ENCODE measurements at regions not wholly inside any gene's neighbourhood (a gene's known extent, or its start where the extent isn't known, plus 50 kb on each side); places are given as distances from the start of the nearest gene placed in this dataset.

GRCh38 chr7:46123-46829, 146.1 kb upstream of the FAM20C start:
- TF ChIP-seq, protein P1, sequence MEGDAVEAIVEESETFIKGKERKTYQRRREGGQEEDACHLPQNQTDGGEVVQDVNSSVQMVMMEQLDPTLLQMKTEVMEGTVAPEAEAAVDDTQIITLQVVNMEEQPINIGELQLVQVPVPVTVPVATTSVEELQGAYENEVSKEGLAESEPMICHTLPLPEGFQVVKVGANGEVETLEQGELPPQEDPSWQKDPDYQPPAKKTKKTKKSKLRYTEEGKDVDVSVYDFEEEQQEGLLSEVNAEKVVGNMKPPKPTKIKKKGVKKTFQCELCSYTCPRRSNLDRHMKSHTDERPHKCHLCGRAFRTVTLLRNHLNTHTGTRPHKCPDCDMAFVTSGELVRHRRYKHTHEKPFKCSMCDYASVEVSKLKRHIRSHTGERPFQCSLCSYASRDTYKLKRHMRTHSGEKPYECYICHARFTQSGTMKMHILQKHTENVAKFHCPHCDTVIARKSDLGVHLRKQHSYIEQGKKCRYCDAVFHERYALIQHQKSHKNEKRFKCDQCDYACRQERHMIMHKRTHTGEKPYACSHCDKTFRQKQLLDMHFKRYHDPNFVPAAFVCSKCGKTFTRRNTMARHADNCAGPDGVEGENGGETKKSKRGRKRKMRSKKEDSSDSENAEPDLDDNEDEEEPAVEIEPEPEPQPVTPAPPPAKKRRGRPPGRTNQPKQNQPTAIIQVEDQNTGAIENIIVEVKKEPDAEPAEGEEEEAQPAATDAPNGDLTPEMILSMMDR (IDR thresholded peaks at IDR 0.05; ENCODE audit: unreplicated experiment), result no peak
- DNase-seq (ENCODE audit: low spot score), result no peak
- no peak overlapping the region for H3K4me3 Mint-ChIP-seq (ENCODE audit: unreplicated experiment)

GRCh38 chr7:46830-47140, 145.6 kb upstream of the FAM20C start:
- Mint-ChIP-seq H3K4me1 (ENCODE audit: unreplicated experiment) (no peaks in the 10 kb centered on the region), H3K9me3 (ENCODE audit: unreplicated experiment) (no peaks in the 10 kb centered on the region), H3K27me3 (ENCODE audit: unreplicated experiment) (peaks cover 3% of the 10 kb centered on the region), H3K36me3 (ENCODE audit: low read depth, unreplicated experiment) (no peaks in the 10 kb centered on the region), H3K4me3 (ENCODE audit: unreplicated experiment) (no peak overlapping the region), H3K27ac (ENCODE audit: unreplicated experiment) (no peak overlapping the region)
- TF ChIP-seq, protein P1 (IDR thresholded peaks at IDR 0.05; ENCODE audit: unreplicated experiment), result no peak
- DNase-seq (ENCODE audit: low spot score), result no peak

More at GRCh38 chr7:46123-46829, 146.1 kb upstream of the FAM20C start:
- Mint-ChIP-seq H3K36me3 (ENCODE audit: low read depth, unreplicated experiment) (no peaks in the 10 kb centered on the region), H3K9me3 (ENCODE audit: unreplicated experiment) (no peaks in the 10 kb centered on the region), H3K27ac (ENCODE audit: unreplicated experiment) (no peak overlapping the region), H3K27me3 (ENCODE audit: unreplicated experiment) (peaks cover 3% of the 10 kb centered on the region), H3K4me1 (ENCODE audit: unreplicated experiment) (no peaks in the 10 kb centered on the region)

DNA sequence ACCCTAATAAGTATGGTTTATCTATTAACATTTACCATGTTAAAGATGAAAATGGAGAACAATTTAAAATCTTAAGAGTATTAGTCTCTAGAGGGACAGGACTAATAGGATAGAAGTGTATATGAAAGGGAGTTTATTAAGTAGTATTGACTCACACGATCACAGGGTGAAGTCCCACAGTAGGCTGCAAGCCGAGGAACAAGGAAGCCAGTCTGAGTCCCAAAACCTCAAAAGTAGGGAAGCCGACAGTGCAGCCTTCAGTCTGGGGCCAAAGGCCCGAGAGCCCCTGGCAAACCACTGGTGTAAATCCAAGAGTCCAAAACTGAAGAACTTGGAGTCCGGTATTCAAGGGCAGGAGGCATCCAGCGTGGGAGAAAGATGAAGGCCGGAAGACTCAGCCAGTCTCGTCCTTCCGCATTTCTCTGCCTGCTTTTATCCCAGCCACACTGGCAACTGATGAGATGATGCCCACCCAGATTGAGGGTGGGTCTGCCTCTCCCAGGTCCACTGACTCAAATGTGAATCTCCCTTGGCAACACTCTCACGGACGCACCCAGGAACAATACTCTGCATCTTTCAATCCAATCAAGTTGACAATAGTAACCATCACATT, 140.8 kb upstream of the FAM20C start:
- no peak for DNase-seq (ENCODE audit: low spot score)
- H3K9me3 Mint-ChIP-seq (ENCODE audit: unreplicated experiment), result no peaks in the 10 kb centered on the region
- TF ChIP-seq, protein P1 (IDR thresholded peaks at IDR 0.05; ENCODE audit: unreplicated experiment), result no peak
- no peaks in the 10 kb centered on the region for H3K36me3 Mint-ChIP-seq (ENCODE audit: low read depth, unreplicated experiment)
- H3K4me3 Mint-ChIP-seq (ENCODE audit: unreplicated experiment), result no peak overlapping the region
- H3K27me3 Mint-ChIP-seq (ENCODE audit: unreplicated experiment), result peaks cover 7% of the 10 kb centered on the region
- no peak overlapping the region for H3K27ac Mint-ChIP-seq (ENCODE audit: unreplicated experiment)
- no peaks in the 10 kb centered on the region for H3K4me1 Mint-ChIP-seq (ENCODE audit: unreplicated experiment)

GRCh38 chr7:52100-52499, 140.3 kb upstream of the FAM20C start:
- Mint-ChIP-seq H3K27ac (ENCODE audit: unreplicated experiment) (no peak overlapping the region), H3K9me3 (ENCODE audit: unreplicated experiment) (no peaks in the 10 kb centered on the region), H3K4me1 (ENCODE audit: unreplicated experiment) (no peaks in the 10 kb centered on the region), H3K4me3 (ENCODE audit: unreplicated experiment) (no peak overlapping the region), H3K36me3 (ENCODE audit: low read depth, unreplicated experiment) (no peaks in the 10 kb centered on the region), H3K27me3 (ENCODE audit: unreplicated experiment) (peaks cover 7% of the 10 kb centered on the region)
- DNase-seq (ENCODE audit: low spot score), result no peak
- TF ChIP-seq, protein P1 (IDR thresholded peaks at IDR 0.05; ENCODE audit: unreplicated experiment), result no peak

DNA sequence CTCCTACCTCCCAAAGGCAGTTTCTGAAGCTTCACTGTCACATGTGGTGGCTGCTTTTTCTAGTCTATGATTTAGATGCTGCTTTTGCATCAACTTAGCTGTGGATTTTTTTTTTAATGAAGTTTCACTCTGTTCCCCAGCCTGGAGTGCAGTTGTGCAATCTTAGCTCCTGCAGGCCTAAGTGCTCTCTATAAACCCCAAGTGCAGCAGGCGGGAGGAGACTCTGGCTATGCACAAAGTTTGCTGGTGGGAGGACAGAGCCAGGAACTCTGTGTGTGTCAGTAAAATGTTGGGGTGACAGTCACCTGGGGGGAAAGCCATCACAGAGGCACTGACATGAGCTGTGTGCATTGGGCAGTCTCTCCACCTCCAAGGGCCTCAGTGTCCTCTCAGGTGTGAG, 138.8 kb upstream of the FAM20C start:
- Mint-ChIP-seq H3K36me3 (ENCODE audit: low read depth, unreplicated experiment) (no peaks in the 10 kb centered on the region), H3K27ac (ENCODE audit: unreplicated experiment) (no peak overlapping the region), H3K4me1 (ENCODE audit: unreplicated experiment) (no peaks in the 10 kb centered on the region), H3K27me3 (ENCODE audit: unreplicated experiment) (peaks cover 8% of the 10 kb centered on the region), H3K4me3 (ENCODE audit: unreplicated experiment) (no peak overlapping the region), H3K9me3 (ENCODE audit: unreplicated experiment) (no peaks in the 10 kb centered on the region)
- no peak for DNase-seq (ENCODE audit: low spot score)
- TF ChIP-seq, protein P1 (IDR thresholded peaks at IDR 0.05; ENCODE audit: unreplicated experiment), result no peak

Measured in endothelial cell (in vitro differentiated cells).